ENCODE measurements at regions not wholly inside any gene's neighbourhood (a gene's known extent, or its start where the extent isn't known, plus 50 kb on each side); places are given as distances from the start of the nearest gene placed in this dataset.

DNA sequence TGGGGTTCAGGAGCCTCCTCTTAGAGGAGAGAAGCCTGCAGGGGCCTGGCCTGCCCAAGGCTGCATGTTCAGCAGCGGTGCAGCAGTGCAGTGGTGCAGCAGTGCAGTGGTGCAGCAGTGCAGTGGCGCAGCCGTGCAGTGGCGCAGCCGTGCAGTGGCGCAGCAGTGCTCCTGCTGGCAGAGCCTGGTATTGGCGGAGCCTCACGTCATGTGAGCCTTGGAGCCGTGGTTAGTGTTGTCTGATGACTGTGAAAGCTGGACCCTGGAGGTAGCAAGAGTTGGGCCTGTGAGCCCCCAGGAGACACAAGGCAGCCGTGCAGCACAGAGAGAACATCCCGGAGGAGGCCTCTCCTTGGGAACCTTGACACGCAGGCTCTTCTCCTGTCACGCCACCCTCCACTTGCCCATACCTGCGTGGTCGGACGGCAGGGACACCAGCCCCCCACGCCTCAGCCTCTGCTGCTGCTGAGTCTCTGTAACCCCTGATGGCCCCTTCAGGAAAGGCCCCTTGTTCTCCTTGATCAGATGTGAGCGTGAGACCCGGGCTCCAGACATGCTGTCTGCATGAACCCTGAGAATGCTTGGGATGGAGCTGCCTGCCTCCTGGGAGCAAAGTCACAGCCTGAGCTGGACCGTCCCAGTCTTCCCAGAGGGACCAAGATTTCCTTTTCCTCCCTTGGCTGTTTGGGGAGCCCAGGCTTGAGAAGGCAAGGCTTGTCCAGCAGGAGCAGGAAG lies 193.7 kb downstream of the KIF26A start:
- Histone ChIP-seq H3K4me2 (ENCODE audit: low read length) (no peak overlapping the region), H3K27me3 (ENCODE audit: insufficient read depth, low read depth, low read length) (no peaks in the 10 kb centered on the region), H4K20me1 (ENCODE audit: insufficient read depth) (no peaks in the 10 kb centered on the region), H3K79me2 (replicated peaks; ENCODE audit: insufficient read depth, low read length) (no peaks in the 10 kb centered on the region), H3K9me2 (ENCODE audit: insufficient read depth, low read length) (no peaks in the 10 kb centered on the region), H3K27ac (ENCODE audit: low read length) (no peak overlapping the region), H3K9ac (ENCODE audit: low read length) (no peak overlapping the region), H2AFZ (ENCODE audit: low read depth, low read length) (no peak overlapping the region), H3K4me3 (ENCODE audit: low read length) (no peak overlapping the region), H3K36me3 (ENCODE audit: insufficient read depth, low read length) (no peaks in the 10 kb centered on the region), H3F3A (ENCODE audit: insufficient read depth, low read length, poor library complexity, severe bottlenecking) (no peaks in the 10 kb centered on the region), H3K9me3 (ENCODE audit: low read length) (peaks cover 2% of the 10 kb centered on the region)
- TF ChIP-seq TAF1 (IDR thresholded peaks at IDR 0.05; ENCODE audit: low read depth) (no peak), SMC3 (conservative IDR thresholded peaks at IDR 0.05; ENCODE audit: poor library complexity) (no peak), POLR2AphosphoS5 (IDR thresholded peaks at IDR 0.05) (no peak), EP300 (conservative IDR thresholded peaks at IDR 0.05; ENCODE audit: poor library complexity, severe bottlenecking) (no peak), RAD21 (conservative IDR thresholded peaks at IDR 0.05) (no peak), MXI1 (conservative IDR thresholded peaks at IDR 0.05; ENCODE audit: poor library complexity, severe bottlenecking) (no peak), EZH2 (IDR thresholded peaks at IDR 0.05; ENCODE audit: borderline replicate concordance, insufficient read depth, low read length, poor library complexity, severe bottlenecking) (no peak)
- TF ChIP-seq, protein P1, sequence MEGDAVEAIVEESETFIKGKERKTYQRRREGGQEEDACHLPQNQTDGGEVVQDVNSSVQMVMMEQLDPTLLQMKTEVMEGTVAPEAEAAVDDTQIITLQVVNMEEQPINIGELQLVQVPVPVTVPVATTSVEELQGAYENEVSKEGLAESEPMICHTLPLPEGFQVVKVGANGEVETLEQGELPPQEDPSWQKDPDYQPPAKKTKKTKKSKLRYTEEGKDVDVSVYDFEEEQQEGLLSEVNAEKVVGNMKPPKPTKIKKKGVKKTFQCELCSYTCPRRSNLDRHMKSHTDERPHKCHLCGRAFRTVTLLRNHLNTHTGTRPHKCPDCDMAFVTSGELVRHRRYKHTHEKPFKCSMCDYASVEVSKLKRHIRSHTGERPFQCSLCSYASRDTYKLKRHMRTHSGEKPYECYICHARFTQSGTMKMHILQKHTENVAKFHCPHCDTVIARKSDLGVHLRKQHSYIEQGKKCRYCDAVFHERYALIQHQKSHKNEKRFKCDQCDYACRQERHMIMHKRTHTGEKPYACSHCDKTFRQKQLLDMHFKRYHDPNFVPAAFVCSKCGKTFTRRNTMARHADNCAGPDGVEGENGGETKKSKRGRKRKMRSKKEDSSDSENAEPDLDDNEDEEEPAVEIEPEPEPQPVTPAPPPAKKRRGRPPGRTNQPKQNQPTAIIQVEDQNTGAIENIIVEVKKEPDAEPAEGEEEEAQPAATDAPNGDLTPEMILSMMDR (IDR thresholded peaks at IDR 0.05; ENCODE audit: poor library complexity, severe bottlenecking): no peak
- TF ChIP-seq, protein P2, sequence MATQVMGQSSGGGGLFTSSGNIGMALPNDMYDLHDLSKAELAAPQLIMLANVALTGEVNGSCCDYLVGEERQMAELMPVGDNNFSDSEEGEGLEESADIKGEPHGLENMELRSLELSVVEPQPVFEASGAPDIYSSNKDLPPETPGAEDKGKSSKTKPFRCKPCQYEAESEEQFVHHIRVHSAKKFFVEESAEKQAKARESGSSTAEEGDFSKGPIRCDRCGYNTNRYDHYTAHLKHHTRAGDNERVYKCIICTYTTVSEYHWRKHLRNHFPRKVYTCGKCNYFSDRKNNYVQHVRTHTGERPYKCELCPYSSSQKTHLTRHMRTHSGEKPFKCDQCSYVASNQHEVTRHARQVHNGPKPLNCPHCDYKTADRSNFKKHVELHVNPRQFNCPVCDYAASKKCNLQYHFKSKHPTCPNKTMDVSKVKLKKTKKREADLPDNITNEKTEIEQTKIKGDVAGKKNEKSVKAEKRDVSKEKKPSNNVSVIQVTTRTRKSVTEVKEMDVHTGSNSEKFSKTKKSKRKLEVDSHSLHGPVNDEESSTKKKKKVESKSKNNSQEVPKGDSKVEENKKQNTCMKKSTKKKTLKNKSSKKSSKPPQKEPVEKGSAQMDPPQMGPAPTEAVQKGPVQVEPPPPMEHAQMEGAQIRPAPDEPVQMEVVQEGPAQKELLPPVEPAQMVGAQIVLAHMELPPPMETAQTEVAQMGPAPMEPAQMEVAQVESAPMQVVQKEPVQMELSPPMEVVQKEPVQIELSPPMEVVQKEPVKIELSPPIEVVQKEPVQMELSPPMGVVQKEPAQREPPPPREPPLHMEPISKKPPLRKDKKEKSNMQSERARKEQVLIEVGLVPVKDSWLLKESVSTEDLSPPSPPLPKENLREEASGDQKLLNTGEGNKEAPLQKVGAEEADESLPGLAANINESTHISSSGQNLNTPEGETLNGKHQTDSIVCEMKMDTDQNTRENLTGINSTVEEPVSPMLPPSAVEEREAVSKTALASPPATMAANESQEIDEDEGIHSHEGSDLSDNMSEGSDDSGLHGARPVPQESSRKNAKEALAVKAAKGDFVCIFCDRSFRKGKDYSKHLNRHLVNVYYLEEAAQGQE (IDR thresholded peaks at IDR 0.05; ENCODE audit: borderline replicate concordance): no peak

DNA sequence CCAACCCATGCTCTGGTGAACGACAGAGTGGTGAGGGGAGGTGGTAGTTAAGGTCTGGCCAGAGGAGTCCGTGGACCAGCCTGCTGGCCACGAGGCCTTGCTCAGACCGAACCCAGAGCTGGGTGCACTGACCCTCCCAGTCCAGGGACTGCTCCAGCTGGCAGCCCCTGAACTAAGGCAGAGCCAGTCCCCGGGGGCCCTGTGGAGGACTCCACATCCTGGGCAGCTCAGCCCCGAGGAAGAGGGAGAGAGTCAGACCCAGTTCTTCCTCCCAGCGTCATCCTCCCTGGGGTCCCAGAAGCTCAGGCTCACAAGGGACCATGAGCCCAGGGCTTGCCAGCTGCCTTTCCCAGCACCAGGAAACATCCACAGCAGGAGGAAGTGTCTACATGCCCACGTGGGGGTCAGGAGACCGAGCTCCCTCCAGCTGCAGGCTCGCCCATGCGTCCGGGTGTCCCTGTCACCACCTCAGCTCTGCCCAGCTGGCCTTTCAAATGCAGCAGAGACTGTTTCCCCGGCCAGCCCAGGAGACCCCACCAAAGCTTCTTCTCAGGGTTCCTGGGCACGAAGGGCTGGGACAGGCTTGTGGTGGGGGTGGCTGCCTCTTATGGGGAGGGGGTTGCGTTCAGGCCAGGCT lies 194.4 kb downstream of the KIF26A start:
- H3K79me2 ChIP-seq (replicated peaks; ENCODE audit: insufficient read depth, low read length): no peaks in the 10 kb centered on the region
- peaks cover 2% of the 10 kb centered on the region for H3K9me3 ChIP-seq (ENCODE audit: low read length)
- no peak overlapping the region for H3K4me3 ChIP-seq (ENCODE audit: low read length)
- no peaks in the 10 kb centered on the region for H3F3A ChIP-seq (ENCODE audit: insufficient read depth, low read length, poor library complexity, severe bottlenecking)
- no peak overlapping the region for H3K4me2 ChIP-seq (ENCODE audit: low read length)
- TF ChIP-seq MXI1 (conservative IDR thresholded peaks at IDR 0.05; ENCODE audit: poor library complexity, severe bottlenecking) (no peak), TAF1 (IDR thresholded peaks at IDR 0.05; ENCODE audit: low read depth) (no peak), POLR2AphosphoS5 (IDR thresholded peaks at IDR 0.05) (no peak), SMC3 (conservative IDR thresholded peaks at IDR 0.05; ENCODE audit: poor library complexity) (no peak), EZH2 (IDR thresholded peaks at IDR 0.05; ENCODE audit: borderline replicate concordance, insufficient read depth, low read length, poor library complexity, severe bottlenecking) (no peak), EP300 (conservative IDR thresholded peaks at IDR 0.05; ENCODE audit: poor library complexity, severe bottlenecking) (no peak), RAD21 (conservative IDR thresholded peaks at IDR 0.05) (no peak)
- TF ChIP-seq, protein P1 (IDR thresholded peaks at IDR 0.05; ENCODE audit: poor library complexity, severe bottlenecking): no peak
- TF ChIP-seq, protein P2 (IDR thresholded peaks at IDR 0.05; ENCODE audit: borderline replicate concordance): no peak
- H3K9ac ChIP-seq (ENCODE audit: low read length): no peak overlapping the region
- no peaks in the 10 kb centered on the region for H3K9me2 ChIP-seq (ENCODE audit: insufficient read depth, low read length)
- H2AFZ ChIP-seq (ENCODE audit: low read depth, low read length): no peak overlapping the region
- no peaks in the 10 kb centered on the region for H4K20me1 ChIP-seq (ENCODE audit: insufficient read depth)
- H3K36me3 ChIP-seq (ENCODE audit: insufficient read depth, low read length): no peaks in the 10 kb centered on the region
- no peak overlapping the region for H3K27ac ChIP-seq (ENCODE audit: low read length)
- no peaks in the 10 kb centered on the region for H3K27me3 ChIP-seq (ENCODE audit: insufficient read depth, low read depth, low read length)
